GM23338 (cell line): ENCODE measurements at regions not wholly inside any gene's neighbourhood (a gene's known extent, or its start where the extent isn't known, plus 50 kb on each side); places are given as distances from the start of the nearest gene placed in this dataset.

ENCODE experiments used
- ATAC-seq: fragments of 200-7000 bp; cut with Tn5 transposase; 3 replicates; pipeline ENCODE4 v1.9.1; 2020
- DNase-seq: peaks from one replicate; pipeline ENCODE4 v3.0.0-alpha.2; 2015; ENCODE audit warnings: low spot score
- H2AFZ ChIP-seq: fragments of 200-600 bp; sonication (generic); 2 replicates; pipeline ENCODE4 v1.8.0; 2016; ENCODE audit warnings: antibody characterized with exemption, mild to moderate bottlenecking, moderate library complexity
- H3F3A ChIP-seq: fragments of 200-600 bp; sonication (generic); replicated peaks from 2 replicates; pipeline ENCODE4 v1.8.0; 2017; ENCODE audit warnings: antibody characterized with exemption, mixed run types, low read depth
- H3K27ac ChIP-seq: fragments of 200-600 bp; sonication (generic); 2 replicates; pipeline ENCODE4 v1.6.1; 2016; ENCODE audit warnings: low read depth
- H3K27me3 ChIP-seq: fragments of 200-600 bp; sonication (generic); 2 replicates; pipeline ENCODE4 v1.8.0; 2016; ENCODE audit warnings: mild to moderate bottlenecking, mixed run types, moderate library complexity; ENCODE audit not compliant: insufficient read depth
- H3K36me3 ChIP-seq: fragments of 200-600 bp; sonication (generic); 2 replicates; pipeline ENCODE4 v1.8.0; 2016; ENCODE audit warnings: mild to moderate bottlenecking; ENCODE audit not compliant: insufficient read depth
- H3K4me1 ChIP-seq: fragments of 200-600 bp; sonication (generic); 2 replicates; pipeline ENCODE4 v1.8.0; 2016; ENCODE audit warnings: mild to moderate bottlenecking, moderate library complexity; ENCODE audit not compliant: insufficient read depth
- H3K4me2 ChIP-seq: fragments of 200-600 bp; sonication (generic); 2 replicates; pipeline ENCODE4 v1.7.1; 2017; ENCODE audit warnings: mixed run types
- H3K4me3 ChIP-seq: fragments of 200-600 bp; sonication (generic); 2 replicates; pipeline ENCODE4 v1.6.1; 2016; ENCODE audit warnings: mixed run types
- H3K79me2 ChIP-seq: fragments of 200-600 bp; sonication (generic); replicated peaks from 2 replicates; pipeline ENCODE4 v1.8.0; 2017; ENCODE audit warnings: mild to moderate bottlenecking; ENCODE audit not compliant: insufficient read depth
- H3K9me2 ChIP-seq: fragments of 200-600 bp; sonication (generic); 2 replicates; pipeline ENCODE4 v1.8.0; 2017; ENCODE audit not compliant: insufficient read depth
- H4K20me1 ChIP-seq: fragments of 200-600 bp; sonication (generic); replicated peaks from 2 replicates; pipeline ENCODE4 v1.8.0; 2017; ENCODE audit warnings: mild to moderate bottlenecking; ENCODE audit not compliant: insufficient read depth
- H3K27ac Mint-ChIP-seq: 2 replicates; pipeline ENCODE4 v1.8.0; 2020; ENCODE audit warnings: inconsistent platforms, mild to moderate bottlenecking, moderate library complexity, mixed read lengths
- H3K27me3 Mint-ChIP-seq: 3 replicates; pipeline ENCODE4 v1.8.0; 2022; ENCODE audit warnings: low read depth, mild to moderate bottlenecking, moderate library complexity, mixed read lengths, inconsistent platforms; ENCODE audit not compliant: insufficient read depth, poor library complexity
- H3K36me3 Mint-ChIP-seq: 3 replicates; pipeline ENCODE4 v1.8.0; 2021; ENCODE audit warnings: low read depth, mild to moderate bottlenecking, inconsistent platforms, moderate library complexity, mixed read lengths
- H3K4me1 Mint-ChIP-seq: 3 replicates; pipeline ENCODE4 v1.8.0; 2020; ENCODE audit warnings: mild to moderate bottlenecking, inconsistent platforms, mixed read lengths
- H3K4me3 Mint-ChIP-seq: 3 replicates; pipeline ENCODE4 v1.8.0; 2021; ENCODE audit warnings: moderate library complexity, mild to moderate bottlenecking, inconsistent platforms, mixed read lengths
- H3K9me3 Mint-ChIP-seq: 3 replicates; pipeline ENCODE4 v1.8.0; 2020; ENCODE audit warnings: moderate library complexity, mild to moderate bottlenecking, inconsistent platforms, mixed read lengths
- CREB1 ChIP-seq: fragments of 250-450 bp; sonication (Bioruptor Pico); IDR thresholded peaks from 2 replicates; pipeline ENCODE4 v1.5.0; 2020; ENCODE audit warnings: low read depth, mild to moderate bottlenecking, moderate library complexity
- EZH2 ChIP-seq: fragments of 200-600 bp; sonication (generic); IDR thresholded peaks from one replicate; pipeline ENCODE4 v1.8.0; 2017; ENCODE audit warnings: antibody characterized with exemption, mild to moderate bottlenecking, low read depth; ENCODE audit not compliant: unreplicated experiment
- EZH2phosphoT487 ChIP-seq: fragments of 200-600 bp; sonication (generic); IDR thresholded peaks from one replicate; pipeline ENCODE4 v1.8.1; 2018; ENCODE audit warnings: antibody characterized with exemption; ENCODE audit not compliant: unreplicated experiment
- JUNB ChIP-seq: IDR thresholded peaks from one replicate; pipeline ENCODE4 v1.6.1; 2016; ENCODE audit warnings: antibody characterized with exemption; ENCODE audit not compliant: unreplicated experiment
- NANOG ChIP-seq: IDR thresholded peaks from 2 replicates; pipeline ENCODE4 v1.6.1; 2016; ENCODE audit warnings: antibody characterized with exemption, borderline replicate concordance
- POLR2AphosphoS5 ChIP-seq: IDR thresholded peaks from 2 replicates; pipeline ENCODE4 v1.6.1; 2016; ENCODE audit warnings: antibody characterized with exemption, low read depth
- STAT1 ChIP-seq: IDR thresholded peaks from one replicate; pipeline ENCODE4 v1.6.1; 2016; ENCODE audit warnings: antibody characterized with exemption; ENCODE audit not compliant: unreplicated experiment
- ZNF114 ChIP-seq: fragments of 250-450 bp; sonication (Bioruptor Pico); IDR thresholded peaks from 2 replicates; pipeline ENCODE4 v1.5.0; 2020; ENCODE audit warnings: mild to moderate bottlenecking, moderate library complexity
- ZNF331 ChIP-seq: fragments of 250-450 bp; sonication (Bioruptor Pico); IDR thresholded peaks from 2 replicates; pipeline ENCODE4 v1.5.0; 2020; ENCODE audit warnings: low read depth, mild to moderate bottlenecking, moderate library complexity
- TF ChIP-seq, protein P1 (sequence below), 2 experiments: fragments of 200-600 bp in 1 of 2; sonication (generic) in 1 of 2; conservative IDR thresholded peaks; 2 replicates each; pipeline versions ENCODE4 v1.5.1 to v1.6.1; 2016 to 2017; ENCODE audit warnings: antibody characterized with exemption in 2 of 2, low read depth in 2 of 2, mild to moderate bottlenecking in 2 of 2, moderate library complexity in 1 of 2
- TF ChIP-seq, protein P2 (sequence below): fragments of 250-450 bp; sonication (Bioruptor Pico); IDR thresholded peaks from 2 replicates; pipeline ENCODE4 v1.5.0; 2020; ENCODE audit warnings: mild to moderate bottlenecking, moderate library complexity
- TF ChIP-seq, protein P3 (sequence below): IDR thresholded peaks from one replicate; pipeline ENCODE4 v1.6.1; 2018; ENCODE audit warnings: antibody characterized with exemption; ENCODE audit not compliant: unreplicated experiment
- TF ChIP-seq, protein P4 (sequence below): IDR thresholded peaks from 2 replicates; pipeline ENCODE4 v1.6.1; 2016; ENCODE audit warnings: antibody characterized with exemption

DNA sequence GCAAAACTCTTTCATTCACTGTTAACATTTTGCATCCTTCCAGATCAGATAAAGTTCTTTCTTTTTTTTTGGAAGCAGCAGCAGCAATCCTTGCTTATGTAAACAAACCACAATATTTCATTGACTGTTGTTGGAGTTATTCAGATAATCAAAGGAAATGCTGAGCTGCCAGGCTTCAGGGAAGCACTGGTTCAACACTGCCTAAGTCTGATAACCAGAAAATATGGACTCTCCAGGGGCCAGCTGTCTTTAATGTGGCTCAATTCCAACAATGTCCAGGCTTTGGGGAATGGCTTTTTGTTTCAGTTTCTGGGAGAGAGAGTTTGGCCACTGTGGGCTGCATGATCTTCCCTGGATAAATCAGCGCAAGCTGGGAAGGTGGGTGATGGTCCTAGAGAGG, 354.3 kb downstream of the AKAIN1 start (continued):
- TF ChIP-seq POLR2AphosphoS5 (no peak), CREB1 (CRISPR knock-in tag) (no peak), EZH2 (no peak), ZNF331 (no peak)

DNA sequence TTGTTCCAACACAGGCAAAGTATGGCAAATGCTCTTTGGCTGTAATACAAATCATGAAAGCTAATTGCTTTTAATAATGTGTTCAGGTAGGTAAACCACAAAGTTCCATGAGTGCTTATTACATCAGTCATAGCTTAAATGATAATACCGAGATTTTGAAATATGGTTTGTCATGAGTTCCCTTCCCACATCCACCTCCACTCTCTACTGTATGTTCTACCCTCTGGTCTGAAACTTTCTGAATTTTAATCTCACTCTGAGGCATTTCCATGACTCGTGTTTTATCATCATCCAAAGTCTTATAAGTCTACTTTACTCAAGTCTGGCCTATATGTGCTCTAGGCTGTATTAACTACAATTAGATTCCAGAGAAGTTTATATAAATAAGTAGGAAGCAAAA, 354.8 kb downstream of the AKAIN1 start:
- H3K27ac Mint-ChIP-seq = no peak overlapping the region
- no peaks in the 10 kb centered on the region for H3K9me3 Mint-ChIP-seq
- Histone ChIP-seq H3F3A (no peaks in the 10 kb centered on the region), H3K27ac (no peak overlapping the region), H3K36me3 (no peaks in the 10 kb centered on the region), H3K4me3 (no peak overlapping the region), H3K27me3 (no peaks in the 10 kb centered on the region), H3K4me2 (no peak overlapping the region), H4K20me1 (no peaks in the 10 kb centered on the region; the same call in 1 of the 2 replicates), H3K4me1 (peaks cover 3% of the 10 kb centered on the region; the same call in 1 of the 2 replicates), H2AFZ (no peak overlapping the region), H3K9me2 (peaks cover 9% of the 10 kb centered on the region; the same call in 1 of the 2 replicates), H3K79me2 (no peaks in the 10 kb centered on the region)
- no peak for ATAC-seq
- TF ChIP-seq EZH2 = no peak
- TF ChIP-seq, protein P1, sequence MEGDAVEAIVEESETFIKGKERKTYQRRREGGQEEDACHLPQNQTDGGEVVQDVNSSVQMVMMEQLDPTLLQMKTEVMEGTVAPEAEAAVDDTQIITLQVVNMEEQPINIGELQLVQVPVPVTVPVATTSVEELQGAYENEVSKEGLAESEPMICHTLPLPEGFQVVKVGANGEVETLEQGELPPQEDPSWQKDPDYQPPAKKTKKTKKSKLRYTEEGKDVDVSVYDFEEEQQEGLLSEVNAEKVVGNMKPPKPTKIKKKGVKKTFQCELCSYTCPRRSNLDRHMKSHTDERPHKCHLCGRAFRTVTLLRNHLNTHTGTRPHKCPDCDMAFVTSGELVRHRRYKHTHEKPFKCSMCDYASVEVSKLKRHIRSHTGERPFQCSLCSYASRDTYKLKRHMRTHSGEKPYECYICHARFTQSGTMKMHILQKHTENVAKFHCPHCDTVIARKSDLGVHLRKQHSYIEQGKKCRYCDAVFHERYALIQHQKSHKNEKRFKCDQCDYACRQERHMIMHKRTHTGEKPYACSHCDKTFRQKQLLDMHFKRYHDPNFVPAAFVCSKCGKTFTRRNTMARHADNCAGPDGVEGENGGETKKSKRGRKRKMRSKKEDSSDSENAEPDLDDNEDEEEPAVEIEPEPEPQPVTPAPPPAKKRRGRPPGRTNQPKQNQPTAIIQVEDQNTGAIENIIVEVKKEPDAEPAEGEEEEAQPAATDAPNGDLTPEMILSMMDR (conservative IDR thresholded peaks at IDR 0.05; ENCODE audit: low read depth in 2 of 2) = no peak
- TF ChIP-seq STAT1 = no peak
- no peak for TF ChIP-seq ZNF114 (CRISPR knock-in tag)
- TF ChIP-seq CREB1 (CRISPR knock-in tag) = no peak
- TF ChIP-seq, protein P2, sequence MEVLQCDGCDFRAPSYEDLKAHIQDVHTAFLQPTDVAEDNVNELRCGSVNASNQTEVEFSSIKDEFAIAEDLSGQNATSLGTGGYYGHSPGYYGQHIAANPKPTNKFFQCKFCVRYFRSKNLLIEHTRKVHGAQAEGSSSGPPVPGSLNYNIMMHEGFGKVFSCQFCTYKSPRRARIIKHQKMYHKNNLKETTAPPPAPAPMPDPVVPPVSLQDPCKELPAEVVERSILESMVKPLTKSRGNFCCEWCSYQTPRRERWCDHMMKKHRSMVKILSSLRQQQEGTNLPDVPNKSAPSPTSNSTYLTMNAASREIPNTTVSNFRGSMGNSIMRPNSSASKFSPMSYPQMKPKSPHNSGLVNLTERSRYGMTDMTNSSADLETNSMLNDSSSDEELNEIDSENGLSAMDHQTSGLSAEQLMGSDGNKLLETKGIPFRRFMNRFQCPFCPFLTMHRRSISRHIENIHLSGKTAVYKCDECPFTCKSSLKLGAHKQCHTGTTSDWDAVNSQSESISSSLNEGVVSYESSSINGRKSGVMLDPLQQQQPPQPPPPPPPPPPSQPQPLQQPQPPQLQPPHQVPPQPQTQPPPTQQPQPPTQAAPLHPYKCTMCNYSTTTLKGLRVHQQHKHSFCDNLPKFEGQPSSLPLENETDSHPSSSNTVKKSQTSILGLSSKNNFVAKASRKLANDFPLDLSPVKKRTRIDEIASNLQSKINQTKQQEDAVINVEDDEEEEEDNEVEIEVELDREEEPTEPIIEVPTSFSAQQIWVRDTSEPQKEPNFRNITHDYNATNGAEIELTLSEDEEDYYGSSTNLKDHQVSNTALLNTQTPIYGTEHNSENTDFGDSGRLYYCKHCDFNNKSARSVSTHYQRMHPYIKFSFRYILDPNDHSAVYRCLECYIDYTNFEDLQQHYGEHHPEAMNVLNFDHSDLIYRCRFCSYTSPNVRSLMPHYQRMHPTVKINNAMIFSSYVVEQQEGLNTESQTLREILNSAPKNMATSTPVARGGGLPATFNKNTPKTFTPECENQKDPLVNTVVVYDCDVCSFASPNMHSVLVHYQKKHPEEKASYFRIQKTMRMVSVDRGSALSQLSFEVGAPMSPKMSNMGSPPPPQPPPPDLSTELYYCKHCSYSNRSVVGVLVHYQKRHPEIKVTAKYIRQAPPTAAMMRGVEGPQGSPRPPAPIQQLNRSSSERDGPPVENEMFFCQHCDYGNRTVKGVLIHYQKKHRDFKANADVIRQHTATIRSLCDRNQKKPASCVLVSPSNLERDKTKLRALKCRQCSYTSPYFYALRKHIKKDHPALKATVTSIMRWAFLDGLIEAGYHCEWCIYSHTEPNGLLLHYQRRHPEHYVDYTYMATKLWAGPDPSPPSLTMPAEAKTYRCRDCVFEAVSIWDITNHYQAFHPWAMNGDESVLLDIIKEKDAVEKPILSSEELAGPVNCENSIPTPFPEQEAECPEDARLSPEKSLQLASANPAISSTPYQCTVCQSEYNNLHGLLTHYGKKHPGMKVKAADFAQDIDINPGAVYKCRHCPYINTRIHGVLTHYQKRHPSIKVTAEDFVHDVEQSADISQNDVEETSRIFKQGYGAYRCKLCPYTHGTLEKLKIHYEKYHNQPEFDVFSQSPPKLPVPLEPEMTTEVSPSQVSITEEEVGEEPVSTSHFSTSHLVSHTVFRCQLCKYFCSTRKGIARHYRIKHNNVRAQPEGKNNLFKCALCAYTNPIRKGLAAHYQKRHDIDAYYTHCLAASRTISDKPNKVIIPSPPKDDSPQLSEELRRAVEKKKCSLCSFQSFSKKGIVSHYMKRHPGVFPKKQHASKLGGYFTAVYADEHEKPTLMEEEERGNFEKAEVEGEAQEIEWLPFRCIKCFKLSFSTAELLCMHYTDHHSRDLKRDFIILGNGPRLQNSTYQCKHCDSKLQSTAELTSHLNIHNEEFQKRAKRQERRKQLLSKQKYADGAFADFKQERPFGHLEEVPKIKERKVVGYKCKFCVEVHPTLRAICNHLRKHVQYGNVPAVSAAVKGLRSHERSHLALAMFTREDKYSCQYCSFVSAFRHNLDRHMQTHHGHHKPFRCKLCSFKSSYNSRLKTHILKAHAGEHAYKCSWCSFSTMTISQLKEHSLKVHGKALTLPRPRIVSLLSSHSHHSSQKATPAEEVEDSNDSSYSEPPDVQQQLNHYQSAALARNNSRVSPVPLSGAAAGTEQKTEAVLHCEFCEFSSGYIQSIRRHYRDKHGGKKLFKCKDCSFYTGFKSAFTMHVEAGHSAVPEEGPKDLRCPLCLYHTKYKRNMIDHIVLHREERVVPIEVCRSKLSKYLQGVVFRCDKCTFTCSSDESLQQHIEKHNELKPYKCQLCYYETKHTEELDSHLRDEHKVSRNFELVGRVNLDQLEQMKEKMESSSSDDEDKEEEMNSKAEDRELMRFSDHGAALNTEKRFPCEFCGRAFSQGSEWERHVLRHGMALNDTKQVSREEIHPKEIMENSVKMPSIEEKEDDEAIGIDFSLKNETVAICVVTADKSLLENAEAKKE = no peak
- no peak for TF ChIP-seq POLR2AphosphoS5
- TF ChIP-seq JUNB = no peak
- TF ChIP-seq EZH2phosphoT487 = no peak
- TF ChIP-seq NANOG = no peak
- TF ChIP-seq, protein P3, sequence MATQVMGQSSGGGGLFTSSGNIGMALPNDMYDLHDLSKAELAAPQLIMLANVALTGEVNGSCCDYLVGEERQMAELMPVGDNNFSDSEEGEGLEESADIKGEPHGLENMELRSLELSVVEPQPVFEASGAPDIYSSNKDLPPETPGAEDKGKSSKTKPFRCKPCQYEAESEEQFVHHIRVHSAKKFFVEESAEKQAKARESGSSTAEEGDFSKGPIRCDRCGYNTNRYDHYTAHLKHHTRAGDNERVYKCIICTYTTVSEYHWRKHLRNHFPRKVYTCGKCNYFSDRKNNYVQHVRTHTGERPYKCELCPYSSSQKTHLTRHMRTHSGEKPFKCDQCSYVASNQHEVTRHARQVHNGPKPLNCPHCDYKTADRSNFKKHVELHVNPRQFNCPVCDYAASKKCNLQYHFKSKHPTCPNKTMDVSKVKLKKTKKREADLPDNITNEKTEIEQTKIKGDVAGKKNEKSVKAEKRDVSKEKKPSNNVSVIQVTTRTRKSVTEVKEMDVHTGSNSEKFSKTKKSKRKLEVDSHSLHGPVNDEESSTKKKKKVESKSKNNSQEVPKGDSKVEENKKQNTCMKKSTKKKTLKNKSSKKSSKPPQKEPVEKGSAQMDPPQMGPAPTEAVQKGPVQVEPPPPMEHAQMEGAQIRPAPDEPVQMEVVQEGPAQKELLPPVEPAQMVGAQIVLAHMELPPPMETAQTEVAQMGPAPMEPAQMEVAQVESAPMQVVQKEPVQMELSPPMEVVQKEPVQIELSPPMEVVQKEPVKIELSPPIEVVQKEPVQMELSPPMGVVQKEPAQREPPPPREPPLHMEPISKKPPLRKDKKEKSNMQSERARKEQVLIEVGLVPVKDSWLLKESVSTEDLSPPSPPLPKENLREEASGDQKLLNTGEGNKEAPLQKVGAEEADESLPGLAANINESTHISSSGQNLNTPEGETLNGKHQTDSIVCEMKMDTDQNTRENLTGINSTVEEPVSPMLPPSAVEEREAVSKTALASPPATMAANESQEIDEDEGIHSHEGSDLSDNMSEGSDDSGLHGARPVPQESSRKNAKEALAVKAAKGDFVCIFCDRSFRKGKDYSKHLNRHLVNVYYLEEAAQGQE = no peak
- no peak for TF ChIP-seq ZNF331
- TF ChIP-seq, protein P4, sequence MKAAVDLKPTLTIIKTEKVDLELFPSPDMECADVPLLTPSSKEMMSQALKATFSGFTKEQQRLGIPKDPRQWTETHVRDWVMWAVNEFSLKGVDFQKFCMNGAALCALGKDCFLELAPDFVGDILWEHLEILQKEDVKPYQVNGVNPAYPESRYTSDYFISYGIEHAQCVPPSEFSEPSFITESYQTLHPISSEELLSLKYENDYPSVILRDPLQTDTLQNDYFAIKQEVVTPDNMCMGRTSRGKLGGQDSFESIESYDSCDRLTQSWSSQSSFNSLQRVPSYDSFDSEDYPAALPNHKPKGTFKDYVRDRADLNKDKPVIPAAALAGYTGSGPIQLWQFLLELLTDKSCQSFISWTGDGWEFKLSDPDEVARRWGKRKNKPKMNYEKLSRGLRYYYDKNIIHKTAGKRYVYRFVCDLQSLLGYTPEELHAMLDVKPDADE = no peak
- no peak overlapping the region for H3K4me3 Mint-ChIP-seq
- H3K27me3 Mint-ChIP-seq = no peaks in the 10 kb centered on the region
- H3K4me1 Mint-ChIP-seq = peaks cover 11% of the 10 kb centered on the region; the same call in 2 of the 3 replicates
- H3K36me3 Mint-ChIP-seq = no peaks in the 10 kb centered on the region
- no peak for DNase-seq
